ENCODE measurements at regions not wholly inside any gene's neighbourhood (a gene's known extent, or its start where the extent isn't known, plus 50 kb on each side); places are given as distances from the start of the nearest gene placed in this dataset.

- TF ChIP-seq TCF12 (IDR thresholded peaks at IDR 0.05; ENCODE audit: low read depth, low read length), result no peak
- TF ChIP-seq PHF8 (conservative IDR thresholded peaks at IDR 0.05; ENCODE audit: low read depth, low read length), result no peak
- no peak for TF ChIP-seq KDM5A (IDR thresholded peaks at IDR 0.05; ENCODE audit: low read length)
- TF ChIP-seq HDAC2 (IDR thresholded peaks at IDR 0.05; ENCODE audit: borderline replicate concordance in 1 of 2, low read depth in 2 of 2, low read length in 2 of 2), result no peak
- no peak for TF ChIP-seq CBX5 (IDR thresholded peaks at IDR 0.05; ENCODE audit: low read depth, low read length)
- no peak for TF ChIP-seq BACH1 (IDR thresholded peaks at IDR 0.05; ENCODE audit: low read length)
- TF ChIP-seq POLR2AphosphoS5 (IDR thresholded peaks at IDR 0.05; ENCODE audit: low read depth, low read length), result no peak
These were observed 128.3 kb upstream of the HAPLN1 start (continued) for GRCh38 chr5:83848941-83849340.
